ENCODE measurements at regions not wholly inside any gene's neighbourhood (a gene's known extent, or its start where the extent isn't known, plus 50 kb on each side); places are given as distances from the start of the nearest gene placed in this dataset.
"Not testable (repeated sequence)": the region's sequence is repeated elsewhere in the genome, so short reads cannot be mapped to it uniquely, and the experiment has no call there.

DNA sequence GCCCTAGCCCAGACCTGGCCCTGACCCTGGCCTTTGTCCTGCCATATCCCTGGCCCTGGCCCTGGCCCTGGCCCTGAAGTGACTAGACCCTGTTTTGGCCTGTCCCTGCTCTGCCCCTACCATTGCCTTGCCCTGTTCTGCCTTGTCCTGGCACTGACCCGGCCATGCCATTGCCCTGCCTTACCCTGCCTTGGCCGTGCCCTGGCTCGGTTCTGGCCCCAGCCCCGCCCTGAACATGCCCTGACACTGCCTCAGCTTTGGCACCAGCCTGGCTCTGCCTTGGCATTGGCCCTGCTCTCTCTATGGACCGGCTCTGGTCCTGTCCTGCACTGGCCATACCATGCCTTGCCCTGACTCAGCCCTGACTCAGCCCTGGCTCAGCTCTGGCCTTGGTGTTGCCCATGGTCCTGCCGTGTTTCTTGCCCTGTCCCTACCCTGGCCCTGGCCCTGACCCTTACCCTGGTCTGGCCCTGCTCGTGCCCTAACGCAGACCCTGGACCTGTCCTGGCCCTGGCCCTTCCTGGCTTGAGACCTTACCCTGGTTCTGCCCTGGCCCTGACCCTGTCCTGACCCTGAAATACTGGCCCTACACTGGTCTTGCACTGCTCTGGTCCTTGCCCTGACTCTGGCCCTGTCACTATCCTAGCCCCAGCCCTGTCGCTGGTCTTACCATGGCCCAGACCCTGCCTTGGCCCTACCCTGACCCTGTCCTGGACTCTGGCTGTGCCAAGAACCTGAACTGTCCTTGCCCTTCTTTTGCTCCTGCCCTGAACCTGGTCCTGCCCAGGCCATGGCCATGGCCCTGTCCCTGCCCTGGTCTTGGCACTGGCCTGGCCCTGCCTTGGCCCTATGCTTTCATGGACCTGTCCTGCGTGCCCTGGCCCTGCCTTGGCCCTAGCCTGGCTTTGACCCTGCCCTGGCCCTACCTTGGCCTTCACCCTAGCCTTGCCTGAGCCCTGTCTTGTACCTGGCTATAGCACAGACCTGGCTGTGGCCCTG, 224.6 kb downstream of the LIPI start:
- TF ChIP-seq, protein P1, sequence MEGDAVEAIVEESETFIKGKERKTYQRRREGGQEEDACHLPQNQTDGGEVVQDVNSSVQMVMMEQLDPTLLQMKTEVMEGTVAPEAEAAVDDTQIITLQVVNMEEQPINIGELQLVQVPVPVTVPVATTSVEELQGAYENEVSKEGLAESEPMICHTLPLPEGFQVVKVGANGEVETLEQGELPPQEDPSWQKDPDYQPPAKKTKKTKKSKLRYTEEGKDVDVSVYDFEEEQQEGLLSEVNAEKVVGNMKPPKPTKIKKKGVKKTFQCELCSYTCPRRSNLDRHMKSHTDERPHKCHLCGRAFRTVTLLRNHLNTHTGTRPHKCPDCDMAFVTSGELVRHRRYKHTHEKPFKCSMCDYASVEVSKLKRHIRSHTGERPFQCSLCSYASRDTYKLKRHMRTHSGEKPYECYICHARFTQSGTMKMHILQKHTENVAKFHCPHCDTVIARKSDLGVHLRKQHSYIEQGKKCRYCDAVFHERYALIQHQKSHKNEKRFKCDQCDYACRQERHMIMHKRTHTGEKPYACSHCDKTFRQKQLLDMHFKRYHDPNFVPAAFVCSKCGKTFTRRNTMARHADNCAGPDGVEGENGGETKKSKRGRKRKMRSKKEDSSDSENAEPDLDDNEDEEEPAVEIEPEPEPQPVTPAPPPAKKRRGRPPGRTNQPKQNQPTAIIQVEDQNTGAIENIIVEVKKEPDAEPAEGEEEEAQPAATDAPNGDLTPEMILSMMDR (conservative IDR thresholded peaks at IDR 0.05), result not testable (repeated sequence)
- not testable (repeated sequence) for TF ChIP-seq ZFX (IDR thresholded peaks at IDR 0.05)

Measured in C4-2B (cell line).